ENCODE measurements at regions not wholly inside any gene's neighbourhood (a gene's known extent, or its start where the extent isn't known, plus 50 kb on each side); places are given as distances from the start of the nearest gene placed in this dataset.
"Not testable (repeated sequence)": the region's sequence is repeated elsewhere in the genome, so short reads cannot be mapped to it uniquely, and the experiment has no call there.

DNA sequence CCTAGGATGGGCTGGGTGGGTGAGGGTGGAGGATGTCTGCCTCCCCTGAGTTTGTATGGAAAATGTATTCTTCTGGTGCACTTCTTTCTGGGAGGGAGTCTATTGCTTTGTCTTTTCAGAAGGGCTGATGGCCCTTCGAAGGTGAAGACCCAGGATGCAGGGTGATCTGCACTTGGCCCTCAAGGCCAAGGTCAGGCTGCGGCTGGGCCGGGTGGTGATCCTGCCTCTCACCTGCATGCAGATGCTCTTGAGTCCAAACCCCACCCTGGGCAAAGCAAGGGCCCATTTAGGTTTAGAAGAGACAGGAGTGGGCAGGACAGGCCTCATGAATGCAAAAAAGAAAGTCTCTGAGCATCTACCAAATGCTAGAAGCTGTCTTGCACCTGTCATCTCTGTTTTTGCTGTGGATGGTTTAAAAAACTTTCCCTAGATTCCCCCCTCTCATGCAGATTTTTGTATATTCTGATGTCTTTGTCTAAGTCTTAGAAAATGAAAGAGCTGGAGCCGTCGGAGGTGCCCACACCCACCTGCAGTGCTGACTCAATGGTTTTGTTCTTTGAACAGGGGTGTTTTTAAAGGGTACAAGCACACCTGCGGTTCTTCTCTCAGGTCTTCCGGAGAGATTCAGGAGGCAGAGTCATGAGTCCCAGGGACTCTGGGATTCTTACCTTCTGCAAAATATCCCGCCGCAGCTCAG, 186.4 kb downstream of the ADRA2C start:
- TF ChIP-seq, protein P1, sequence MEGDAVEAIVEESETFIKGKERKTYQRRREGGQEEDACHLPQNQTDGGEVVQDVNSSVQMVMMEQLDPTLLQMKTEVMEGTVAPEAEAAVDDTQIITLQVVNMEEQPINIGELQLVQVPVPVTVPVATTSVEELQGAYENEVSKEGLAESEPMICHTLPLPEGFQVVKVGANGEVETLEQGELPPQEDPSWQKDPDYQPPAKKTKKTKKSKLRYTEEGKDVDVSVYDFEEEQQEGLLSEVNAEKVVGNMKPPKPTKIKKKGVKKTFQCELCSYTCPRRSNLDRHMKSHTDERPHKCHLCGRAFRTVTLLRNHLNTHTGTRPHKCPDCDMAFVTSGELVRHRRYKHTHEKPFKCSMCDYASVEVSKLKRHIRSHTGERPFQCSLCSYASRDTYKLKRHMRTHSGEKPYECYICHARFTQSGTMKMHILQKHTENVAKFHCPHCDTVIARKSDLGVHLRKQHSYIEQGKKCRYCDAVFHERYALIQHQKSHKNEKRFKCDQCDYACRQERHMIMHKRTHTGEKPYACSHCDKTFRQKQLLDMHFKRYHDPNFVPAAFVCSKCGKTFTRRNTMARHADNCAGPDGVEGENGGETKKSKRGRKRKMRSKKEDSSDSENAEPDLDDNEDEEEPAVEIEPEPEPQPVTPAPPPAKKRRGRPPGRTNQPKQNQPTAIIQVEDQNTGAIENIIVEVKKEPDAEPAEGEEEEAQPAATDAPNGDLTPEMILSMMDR (conservative IDR thresholded peaks at IDR 0.05; ENCODE audit: low read length), result not testable (repeated sequence)
- not testable (repeated sequence) for TF ChIP-seq EZH2phosphoT487 (IDR thresholded peaks at IDR 0.05; ENCODE audit: borderline replicate concordance, low read depth, low read length)

Data from OCI-LY7 (cell line).